ENCODE measurements at regions not wholly inside any gene's neighbourhood (a gene's known extent, or its start where the extent isn't known, plus 50 kb on each side); places are given as distances from the start of the nearest gene placed in this dataset.

GRCh38 chr14:58950555-58950954 lies 237.9 kb upstream of the DAAM1 start:
- no CpG with 5 or more reads among the region's 1 CpG for WGBS (ENCODE audit: extremely low coverage, insufficient read length, low lambda C conversion rate)

More at GRCh38 chr14:58950555-58950954, 237.9 kb upstream of the DAAM1 start:
- Histone ChIP-seq H2BK120ac (ENCODE audit: low read depth, low read length, poor library complexity, severe bottlenecking) (no peak overlapping the region), H2BK15ac (ENCODE audit: low read depth, low read length) (no peak overlapping the region), H2AK5ac (ENCODE audit: insufficient read length, low read length) (no peak overlapping the region), H4K91ac (ENCODE audit: insufficient read length, low read depth, low read length) (no peak overlapping the region), H2AFZ (ENCODE audit: low read length) (no peak overlapping the region), H4K5ac (ENCODE audit: insufficient read length, low read depth, low read length) (no peak overlapping the region), H2BK12ac (ENCODE audit: insufficient read length, low read depth, low read length) (no peak overlapping the region), H3K56ac (ENCODE audit: insufficient read length, low read depth, low read length) (no peak overlapping the region), H3K4me2 (ENCODE audit: insufficient read depth, insufficient read length, low read length) (no peak overlapping the region), H4K20me1 (ENCODE audit: control insufficient read depth, insufficient read depth, insufficient read length) (no peaks in the 10 kb centered on the region), H3K27ac (ENCODE audit: insufficient read length, low read depth, low read length) (no peak overlapping the region), H3K23ac (ENCODE audit: insufficient read length, low read depth, low read length) (no peak overlapping the region), H3K4ac (ENCODE audit: low read depth, low read length) (no peak overlapping the region), H3T11ph (ENCODE audit: low read length) (no peak overlapping the region), H3K79me2 (ENCODE audit: insufficient read depth, low read length) (no peaks in the 10 kb centered on the region), H2BK20ac (ENCODE audit: low read depth, low read length, poor library complexity, severe bottlenecking) (no peak overlapping the region), H3K18ac (ENCODE audit: insufficient read length, low read depth, low read length) (no peak overlapping the region), H3K27me3 (ENCODE audit: insufficient read depth, low read length) (no peaks in the 10 kb centered on the region), H2BK5ac (ENCODE audit: insufficient read length, low read length) (no peak overlapping the region), H3K79me1 (ENCODE audit: insufficient read depth, low read depth, low read length, poor library complexity, severe bottlenecking) (no peaks in the 10 kb centered on the region), H3K9ac (ENCODE audit: extremely low read depth, insufficient read length, low read length) (no peak overlapping the region), H4K8ac (replicated peaks; ENCODE audit: insufficient read length, low read depth, low read length) (no peak overlapping the region), H3K4me1 (ENCODE audit: insufficient read depth, low read length) (peaks cover 2% of the 10 kb centered on the region; the same call in 1 of the 2 replicates), H3K14ac (ENCODE audit: insufficient read depth, low read length) (no peak overlapping the region), H3K9me3 (ENCODE audit: control insufficient read depth, low read depth, low read length) (no peaks in the 10 kb centered on the region), H3K23me2 (ENCODE audit: insufficient read length, low read depth, low read length, poor library complexity, severe bottlenecking) (no peaks in the 10 kb centered on the region)
- H3K4me3 Mint-ChIP-seq, result no peak overlapping the region
- peaks cover 6 to 9% of the 10 kb centered on the region in 2 experiments; a peak in 2 of 5 replicates for H3K9me3 Mint-ChIP-seq
- no peak for DNase-seq
- no peak for TF ChIP-seq CTCF (conservative IDR thresholded peaks at IDR 0.05)
- H3K27me3 Mint-ChIP-seq (ENCODE audit: low read depth), result no peaks in the 10 kb centered on the region
- H3K4me1 Mint-ChIP-seq, result peaks cover 19 to 21% of the 10 kb centered on the region in 2 experiments
- H3K36me3 Mint-ChIP-seq (ENCODE audit: insufficient read depth in 1 of 3, low read depth in 3 of 3), result peaks cover 0 to 3% (median 0%) of the 10 kb centered on the region in 3 experiments; a peak in 1 of 7 replicates
- no peak overlapping the region for H3K27ac Mint-ChIP-seq
